ENCODE measurements at regions not wholly inside any gene's neighbourhood (a gene's known extent, or its start where the extent isn't known, plus 50 kb on each side); places are given as distances from the start of the nearest gene placed in this dataset.

- no peak for TF ChIP-seq POLR2A (IDR thresholded peaks at IDR 0.05)
- TF ChIP-seq, protein P1, sequence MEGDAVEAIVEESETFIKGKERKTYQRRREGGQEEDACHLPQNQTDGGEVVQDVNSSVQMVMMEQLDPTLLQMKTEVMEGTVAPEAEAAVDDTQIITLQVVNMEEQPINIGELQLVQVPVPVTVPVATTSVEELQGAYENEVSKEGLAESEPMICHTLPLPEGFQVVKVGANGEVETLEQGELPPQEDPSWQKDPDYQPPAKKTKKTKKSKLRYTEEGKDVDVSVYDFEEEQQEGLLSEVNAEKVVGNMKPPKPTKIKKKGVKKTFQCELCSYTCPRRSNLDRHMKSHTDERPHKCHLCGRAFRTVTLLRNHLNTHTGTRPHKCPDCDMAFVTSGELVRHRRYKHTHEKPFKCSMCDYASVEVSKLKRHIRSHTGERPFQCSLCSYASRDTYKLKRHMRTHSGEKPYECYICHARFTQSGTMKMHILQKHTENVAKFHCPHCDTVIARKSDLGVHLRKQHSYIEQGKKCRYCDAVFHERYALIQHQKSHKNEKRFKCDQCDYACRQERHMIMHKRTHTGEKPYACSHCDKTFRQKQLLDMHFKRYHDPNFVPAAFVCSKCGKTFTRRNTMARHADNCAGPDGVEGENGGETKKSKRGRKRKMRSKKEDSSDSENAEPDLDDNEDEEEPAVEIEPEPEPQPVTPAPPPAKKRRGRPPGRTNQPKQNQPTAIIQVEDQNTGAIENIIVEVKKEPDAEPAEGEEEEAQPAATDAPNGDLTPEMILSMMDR (IDR thresholded peaks at IDR 0.05): no peak
Observed at GRCh38 chr21:32094804-32095203, 184.0 kb downstream of the MIS18A start.
